Ishikawa (cell line): ENCODE measurements at regions not wholly inside any gene's neighbourhood (a gene's known extent, or its start where the extent isn't known, plus 50 kb on each side); places are given as distances from the start of the nearest gene placed in this dataset.

Source experiments
- CEBPB ChIP-seq: IDR thresholded peaks from 2 replicates; pipeline ENCODE4 v1.6.1; 2012
- CREB1 ChIP-seq: IDR thresholded peaks from 2 replicates; pipeline ENCODE4 v1.6.1; 2012; ENCODE audit warnings: low read depth
- EGR1 ChIP-seq: IDR thresholded peaks from 2 replicates; pipeline ENCODE4 v1.6.1; 2012
- EP300 ChIP-seq: IDR thresholded peaks from 2 replicates; pipeline ENCODE4 v1.6.1; 2012; ENCODE audit warnings: borderline replicate concordance
- FOXM1 ChIP-seq: IDR thresholded peaks from 2 replicates; pipeline ENCODE4 v1.6.1; 2012; ENCODE audit warnings: low read depth, borderline replicate concordance
- MAX ChIP-seq: IDR thresholded peaks from 2 replicates; pipeline ENCODE4 v1.6.1; 2012
- NFIC ChIP-seq: IDR thresholded peaks from 2 replicates; pipeline ENCODE4 v1.6.1; 2012
- RAD21 ChIP-seq: IDR thresholded peaks from 2 replicates; pipeline ENCODE4 v1.6.1; 2012; ENCODE audit warnings: low read depth
- REST ChIP-seq: IDR thresholded peaks from 2 replicates; pipeline ENCODE4 v1.6.1; 2012; ENCODE audit warnings: low read depth, mild to moderate bottlenecking
- TAF1 ChIP-seq: IDR thresholded peaks from 2 replicates; pipeline ENCODE4 v1.6.1; 2012; ENCODE audit warnings: low read depth, mild to moderate bottlenecking
- TCF12 ChIP-seq: IDR thresholded peaks from 2 replicates; pipeline ENCODE4 v1.6.1; 2012; ENCODE audit warnings: low read depth
- TEAD4 ChIP-seq: IDR thresholded peaks from 2 replicates; pipeline ENCODE4 v1.6.1; 2012
- USF1 ChIP-seq: IDR thresholded peaks from 2 replicates; pipeline ENCODE4 v1.6.1; 2012
- YY1 ChIP-seq: IDR thresholded peaks from 2 replicates; pipeline ENCODE4 v1.6.1; 2012; ENCODE audit warnings: low read depth
- ZBTB7A ChIP-seq: IDR thresholded peaks from 2 replicates; pipeline ENCODE4 v1.6.1; 2012; ENCODE audit warnings: low read depth

- TF ChIP-seq ZBTB7A = no peak
- no peak for TF ChIP-seq USF1
- TF ChIP-seq CREB1 = no peak
- no peak for TF ChIP-seq EP300
- no peak for TF ChIP-seq YY1
- TF ChIP-seq EGR1 = no peak
- no peak for TF ChIP-seq TEAD4
- TF ChIP-seq MAX = no peak
- no peak for TF ChIP-seq RAD21
- no peak for TF ChIP-seq NFIC
- TF ChIP-seq TAF1 = no peak
- TF ChIP-seq CEBPB = no peak
- TF ChIP-seq TCF12 = no peak
- no peak for TF ChIP-seq REST
- TF ChIP-seq FOXM1 = no peak
These were observed 187.8 kb upstream of the HDAC4 start for GRCh38 chr2:239588451-239589269.

- no peak for TF ChIP-seq TCF12
- no peak for TF ChIP-seq YY1
- no peak for TF ChIP-seq MAX
- TF ChIP-seq CEBPB = no peak
- TF ChIP-seq TAF1 = no peak
- TF ChIP-seq CREB1 = no peak
- TF ChIP-seq TEAD4 = no peak
These were observed 187.0 kb upstream of the HDAC4 start for GRCh38 chr2:239587841-239588240.

GRCh38 chr2:239587311-239587731, 186.5 kb upstream of the HDAC4 start:
- TF ChIP-seq TCF12 = no peak
- TF ChIP-seq TEAD4 = no peak
- no peak for TF ChIP-seq TAF1
- TF ChIP-seq MAX = no peak
- TF ChIP-seq REST = no peak
- no peak for TF ChIP-seq EP300
- TF ChIP-seq CEBPB = no peak
- no peak for TF ChIP-seq YY1
- no peak for TF ChIP-seq NFIC
- TF ChIP-seq USF1 = no peak
- TF ChIP-seq ZBTB7A = no peak
- TF ChIP-seq CREB1 = no peak
- no peak for TF ChIP-seq RAD21
- no peak for TF ChIP-seq FOXM1
- TF ChIP-seq EGR1 = no peak

- TF ChIP-seq RAD21 (no peak), CREB1 (no peak), TCF12 (no peak), EGR1 (no peak), TEAD4 (no peak), MAX (no peak), ZBTB7A (no peak), REST (no peak), CEBPB (no peak), USF1 (no peak), YY1 (no peak), TAF1 (no peak), EP300 (no peak)
These were observed 186.0 kb upstream of the HDAC4 start for GRCh38 chr2:239586651-239587310.
